ENCODE measurements at regions not wholly inside any gene's neighbourhood (a gene's known extent, or its start where the extent isn't known, plus 50 kb on each side); places are given as distances from the start of the nearest gene placed in this dataset.
A peak's percentile ranks its signal among the peaks of the same experiment; 100 is the strongest.

DNA sequence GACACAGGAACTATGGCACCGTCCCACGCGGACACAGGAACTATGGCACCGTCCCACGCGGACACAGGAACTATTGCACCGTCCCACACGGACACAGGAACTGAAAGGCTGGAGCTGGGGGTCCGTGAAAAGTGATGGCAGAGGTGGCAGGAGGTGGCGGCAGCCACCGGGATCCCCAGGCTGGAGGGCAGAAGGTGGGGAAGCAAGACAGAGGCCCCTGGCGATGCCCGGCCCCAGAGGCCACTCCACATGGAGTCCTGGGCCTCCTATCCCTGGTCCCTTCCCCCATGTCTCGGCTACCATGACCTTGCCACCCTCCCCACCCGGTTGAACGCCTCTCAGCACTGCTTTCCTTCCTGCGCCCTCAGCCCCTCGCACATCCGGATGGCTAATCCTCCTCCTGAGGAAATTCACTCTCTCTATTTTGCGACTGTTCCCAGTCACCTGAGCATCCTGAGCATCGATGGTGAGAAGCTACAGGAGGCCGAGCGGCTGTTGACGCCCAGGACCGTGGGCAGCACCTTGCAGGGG, 181.4 kb downstream of the TMEM18 start:
- ChIA-PET POLR2A (ENCODE audit: partially characterized antibody) (no interaction called here), CTCF (ENCODE audit: partially characterized antibody) (interaction anchor here (0.8 kb wide), 1 partner anchor 98 kb away, joined by 4 read pairs; no protein-coding TSS in a partner anchor)
- TF ChIP-seq CBX8 (IDR thresholded peaks at IDR 0.05; ENCODE audit: borderline replicate concordance, low read depth, low read length): no peak
- TF ChIP-seq FOSL1 (IDR thresholded peaks at IDR 0.05; ENCODE audit: insufficient read depth, low read depth, low read length): no peak
- no peak for TF ChIP-seq EP300 (IDR thresholded peaks at IDR 0.05; ENCODE audit: borderline replicate concordance in 1 of 2, low read depth in 2 of 2, low read length in 2 of 2)
- Histone ChIP-seq H2BK12ac (ENCODE audit: low read depth, low read length) (no peak overlapping the region), H3K4ac (replicated peaks; ENCODE audit: insufficient read length, low read depth, low read length) (no peak overlapping the region), H3K23ac (ENCODE audit: insufficient read length) (no peak overlapping the region), H2AK5ac (ENCODE audit: low read depth, low read length) (no peak overlapping the region), H3K9me3 (ENCODE audit: insufficient read depth in 2 of 2, low read depth in 1 of 2, low read length in 1 of 2) (no peaks in the 10 kb centered on the region), H3K4me3 (ENCODE audit: extremely low read depth in 1 of 4, insufficient read depth in 2 of 4, low read depth in 3 of 4, low read length in 4 of 4) (no peak overlapping the region), H2BK5ac (ENCODE audit: low read depth, low read length) (no peak overlapping the region), H3K4me1 (replicated peaks in 1 of 4; ENCODE audit: control insufficient read depth in 3 of 4, insufficient read depth in 4 of 4, low read length in 3 of 4) (no peaks in the 10 kb centered on the region), H3K79me1 (ENCODE audit: low read depth, low read length) (no peaks in the 10 kb centered on the region), H4K8ac (ENCODE audit: extremely low read depth, insufficient read depth, low read length) (no peak overlapping the region), H3K56ac (replicated peaks; ENCODE audit: insufficient read length, low read depth, low read length) (no peak overlapping the region), H2BK20ac (ENCODE audit: low read length) (no peak overlapping the region), H3K4me2 (ENCODE audit: insufficient read depth in 1 of 2, low read depth in 2 of 2, low read length in 2 of 2) (no peak overlapping the region), H3K79me2 (ENCODE audit: control insufficient read depth in 1 of 2, insufficient read depth in 2 of 2, low read length in 2 of 2) (no peaks in the 10 kb centered on the region), H3K36me3 (ENCODE audit: control insufficient read depth in 2 of 4, insufficient read depth in 4 of 4, low read length in 3 of 4) (no peaks in the 10 kb centered on the region), H2AFZ (ENCODE audit: low read length) (no peak overlapping the region), H3K18ac (ENCODE audit: extremely low read depth, low read length) (no peak overlapping the region; the same call in 1 of the 2 replicates), H3K23me2 (ENCODE audit: low read depth, low read length) (no peaks in the 10 kb centered on the region), H3K27me3 (replicated peaks in 1 of 4; ENCODE audit: control insufficient read depth in 3 of 4, extremely low read depth in 1 of 4, insufficient read depth in 3 of 4, low read length in 3 of 4) (no peaks in the 10 kb centered on the region), H4K5ac (ENCODE audit: insufficient read length, low read depth, low read length) (no peak overlapping the region), H3K14ac (ENCODE audit: insufficient read length) (no peak overlapping the region), H3K27ac (ENCODE audit: low read depth, low read length) (no peak overlapping the region), H4K91ac (replicated peaks; ENCODE audit: insufficient read length, low read length) (no peak overlapping the region), H2BK120ac (replicated peaks; ENCODE audit: low read depth, low read length) (no peak overlapping the region), H2BK15ac (ENCODE audit: low read length) (no peak overlapping the region), H4K20me1 (replicated peaks in 1 of 2; ENCODE audit: control insufficient read depth in 1 of 2, insufficient read depth in 2 of 2, low read length in 2 of 2) (no peaks in the 10 kb centered on the region), H3K9ac (replicated peaks in 1 of 4; ENCODE audit: extremely low read depth in 1 of 4, low read depth in 3 of 4, low read length in 3 of 4) (no peak overlapping the region)
- FAIRE-seq: no peak
- 83% methylated on average over 16 of the region's 25 CpGs; no CpG with 5 or more reads in 1 of the 2 experiments for WGBS, 2 experiments (ENCODE audit: extremely low coverage in 1 of 2, insufficient coverage in 1 of 2, insufficient read length in 1 of 2, insufficient replicate concordance in 2 of 2, low coverage in 1 of 2, low lambda C conversion rate in 2 of 2, missing lambda C conversion rate in 1 of 2)
- DNase-seq (ENCODE audit: low read depth in 1 of 2, low spot score in 2 of 2): peak in 1 of 2 experiments; percentile 37
